Neural cell (in vitro differentiated cells): ENCODE measurements at regions not wholly inside any gene's neighbourhood (a gene's known extent, or its start where the extent isn't known, plus 50 kb on each side); places are given as distances from the start of the nearest gene placed in this dataset.

Source experiments
- H2AFZ ChIP-seq: fragments of 200-600, 300-800 bp; sonication (generic), shearing (Covaris generic); 2 replicates; pipeline ENCODE4 v1.6.0; 2014; ENCODE audit warnings: low read depth, mild to moderate bottlenecking, antibody characterized with exemption, low read length, moderate library complexity
- H3F3A ChIP-seq: fragments of 200-600 bp; shearing (Covaris generic); 2 replicates; pipeline ENCODE4 v1.6.1; 2016; ENCODE audit warnings: mild to moderate bottlenecking, moderate library complexity, mixed read lengths, antibody characterized with exemption, low read length; ENCODE audit not compliant: insufficient read depth, poor library complexity, severe bottlenecking
- H3K27ac ChIP-seq: fragments of 200-600, 300-800 bp; sonication (generic), shearing (Covaris generic); 2 replicates; pipeline ENCODE4 v1.5.1; 2014; ENCODE audit warnings: mild to moderate bottlenecking, low read length, moderate library complexity
- H3K27me3 ChIP-seq: fragments of 300-800, 200-600 bp; sonication (generic), shearing (Covaris generic); 2 replicates; pipeline ENCODE4 v1.6.0; 2014; ENCODE audit warnings: mild to moderate bottlenecking, low read depth, low read length, moderate library complexity; ENCODE audit not compliant: insufficient read depth
- H3K36me3 ChIP-seq: fragments of 300-800, 200-600 bp; sonication (generic), shearing (Covaris generic); 2 replicates; pipeline ENCODE4 v1.5.1; 2014; ENCODE audit warnings: mild to moderate bottlenecking, antibody characterized with exemption, low read length, moderate library complexity; ENCODE audit not compliant: insufficient read depth
- H3K4me2 ChIP-seq: fragments of 300-800, 200-600 bp; sonication (generic), shearing (Covaris generic); 2 replicates; pipeline ENCODE4 v1.6.0; 2014; ENCODE audit warnings: mild to moderate bottlenecking, low read length
- H3K4me3 ChIP-seq: fragments of 300-800, 200-600 bp; sonication (generic), shearing (Covaris generic); 2 replicates; pipeline ENCODE4 v1.5.1; 2014; ENCODE audit warnings: mild to moderate bottlenecking, low read length, moderate library complexity
- H3K79me2 ChIP-seq: fragments of 200-600 bp; shearing (Covaris generic); replicated peaks from 2 replicates; pipeline ENCODE4 v1.6.0; 2014; ENCODE audit warnings: mild to moderate bottlenecking, low read length, moderate library complexity; ENCODE audit not compliant: insufficient read depth
- H3K9ac ChIP-seq: fragments of 300-800, 200-600 bp; sonication (generic), shearing (Covaris generic); 2 replicates; pipeline ENCODE4 v1.6.1; 2016; ENCODE audit warnings: mild to moderate bottlenecking, low read length, mixed read lengths
- H3K9me2 ChIP-seq: fragments of 200-600 bp; shearing (Covaris generic); 2 replicates; pipeline ENCODE4 v1.6.1; 2016; ENCODE audit warnings: mild to moderate bottlenecking, low read length, mixed read lengths; ENCODE audit not compliant: insufficient read depth
- H3K9me3 ChIP-seq: fragments of 200-600, 300-800 bp; sonication (generic), shearing (Covaris generic); 2 replicates; pipeline ENCODE4 v1.6.1; 2016; ENCODE audit warnings: mild to moderate bottlenecking, mixed run types, low read length, moderate library complexity, mixed read lengths
- H4K20me1 ChIP-seq: fragments of 200-600 bp; shearing (Covaris generic); 2 replicates; pipeline ENCODE4 v1.6.1; 2016; ENCODE audit warnings: mild to moderate bottlenecking, mixed run types; ENCODE audit not compliant: insufficient read depth
- CTCF ChIP-seq: fragments of 450-650 bp; IDR thresholded peaks from 2 replicates; pipeline ENCODE4 v1.5.1; 2014; ENCODE audit warnings: antibody characterized with exemption, mild to moderate bottlenecking, moderate library complexity; ENCODE audit not compliant: poor library complexity, severe bottlenecking
- EP300 ChIP-seq: fragments of 450-650 bp; conservative IDR thresholded peaks from 2 replicates; pipeline ENCODE4 v1.6.1; 2014; ENCODE audit warnings: antibody characterized with exemption, mild to moderate bottlenecking, moderate library complexity; ENCODE audit not compliant: poor library complexity, severe bottlenecking
- EZH2 ChIP-seq: fragments of 200-600, 300-800 bp; shearing (Covaris generic), sonication (generic); IDR thresholded peaks from 2 replicates; pipeline ENCODE4 v1.6.1; 2014; ENCODE audit warnings: antibody characterized with exemption, low read length, borderline replicate concordance, mild to moderate bottlenecking; ENCODE audit not compliant: insufficient read depth, poor library complexity, severe bottlenecking
- MXI1 ChIP-seq: fragments of 450-650 bp; conservative IDR thresholded peaks from 2 replicates; pipeline ENCODE4 v1.6.1; 2014; ENCODE audit warnings: antibody characterized with exemption, mild to moderate bottlenecking; ENCODE audit not compliant: poor library complexity, severe bottlenecking
- POLR2AphosphoS5 ChIP-seq: IDR thresholded peaks from 2 replicates; pipeline ENCODE4 v1.6.1; 2012
- RAD21 ChIP-seq: fragments of 450-650 bp; conservative IDR thresholded peaks from 2 replicates; pipeline ENCODE4 v1.6.1; 2014; ENCODE audit warnings: antibody characterized with exemption, mild to moderate bottlenecking, moderate library complexity
- REST ChIP-seq: IDR thresholded peaks from 2 replicates; pipeline ENCODE4 v1.6.1; 2012; ENCODE audit warnings: borderline replicate concordance
- SMC3 ChIP-seq: fragments of 450-650 bp; conservative IDR thresholded peaks from 2 replicates; pipeline ENCODE4 v1.6.1; 2014; ENCODE audit warnings: antibody characterized with exemption, mild to moderate bottlenecking, moderate library complexity; ENCODE audit not compliant: poor library complexity
- TAF1 ChIP-seq: IDR thresholded peaks from 2 replicates; pipeline ENCODE4 v1.6.1; 2012; ENCODE audit warnings: low read depth

- H3K4me2 ChIP-seq = no peak overlapping the region
- H3K4me3 ChIP-seq = no peak overlapping the region
- no peaks in the 10 kb centered on the region for H3K79me2 ChIP-seq
- H3K9ac ChIP-seq = no peak overlapping the region
- no peaks in the 10 kb centered on the region for H3F3A ChIP-seq
- H3K9me2 ChIP-seq = no peaks in the 10 kb centered on the region
- no peaks in the 10 kb centered on the region for H3K27me3 ChIP-seq
- H3K27ac ChIP-seq = no peak overlapping the region
- no peaks in the 10 kb centered on the region for H4K20me1 ChIP-seq
- H2AFZ ChIP-seq = no peak overlapping the region
- H3K9me3 ChIP-seq = no peaks in the 10 kb centered on the region
- H3K36me3 ChIP-seq = no peaks in the 10 kb centered on the region
- TF ChIP-seq CTCF = no peak
- TF ChIP-seq MXI1 = no peak
- TF ChIP-seq RAD21 = no peak
- TF ChIP-seq EP300 = no peak
Observed at GRCh38 chr18:39550701-39551100, 1985.1 kb upstream of the CELF4 start.

GRCh38 chr18:39549144-39549543 is 1983.5 kb upstream of the CELF4 start:
- Histone ChIP-seq H3K9me3 (no peaks in the 10 kb centered on the region), H2AFZ (no peak overlapping the region), H3F3A (no peaks in the 10 kb centered on the region), H3K9me2 (no peaks in the 10 kb centered on the region), H3K9ac (no peak overlapping the region), H3K36me3 (no peaks in the 10 kb centered on the region), H3K79me2 (no peaks in the 10 kb centered on the region), H3K27ac (no peak overlapping the region), H3K4me2 (no peak overlapping the region), H3K4me3 (no peak overlapping the region), H4K20me1 (no peaks in the 10 kb centered on the region), H3K27me3 (no peaks in the 10 kb centered on the region)
- no peak for TF ChIP-seq RAD21
- no peak for TF ChIP-seq EP300
- TF ChIP-seq TAF1 = no peak
- TF ChIP-seq MXI1 = no peak
- TF ChIP-seq POLR2AphosphoS5 = no peak
- no peak for TF ChIP-seq EZH2
- TF ChIP-seq SMC3 = no peak

- no peaks in the 10 kb centered on the region for H3K9me2 ChIP-seq
- no peaks in the 10 kb centered on the region for H3K79me2 ChIP-seq
- H3F3A ChIP-seq = no peaks in the 10 kb centered on the region
- H3K4me2 ChIP-seq = no peak overlapping the region
- H3K36me3 ChIP-seq = no peaks in the 10 kb centered on the region
- no peak overlapping the region for H2AFZ ChIP-seq
- no peaks in the 10 kb centered on the region for H3K27me3 ChIP-seq
- no peak overlapping the region for H3K27ac ChIP-seq
- no peak overlapping the region for H3K9ac ChIP-seq
- no peak overlapping the region for H3K4me3 ChIP-seq
- TF ChIP-seq POLR2AphosphoS5 (no peak), REST (no peak), MXI1 (no peak), EZH2 (no peak), EP300 (no peak), TAF1 (no peak), CTCF (no peak), RAD21 (no peak), SMC3 (no peak)
- no peaks in the 10 kb centered on the region for H4K20me1 ChIP-seq
- H3K9me3 ChIP-seq = no peaks in the 10 kb centered on the region
Observed at GRCh38 chr18:39531659-39532058, 1966.1 kb upstream of the CELF4 start.
